IPS-20b (cell line): ENCODE measurements at regions not wholly inside any gene's neighbourhood (a gene's known extent, or its start where the extent isn't known, plus 50 kb on each side); places are given as distances from the start of the nearest gene placed in this dataset.

Experiments used
- H3K27ac ChIP-seq: one replicate; pipeline ENCODE4 v1.5.1; 2013; ENCODE audit warnings: low read length
- H3K27me3 ChIP-seq: 2 replicates; pipeline ENCODE4 v1.6.1; 2013; ENCODE audit warnings: mild to moderate bottlenecking, low read length, inconsistent platforms; ENCODE audit not compliant: insufficient read depth
- H3K36me3 ChIP-seq: 2 replicates; pipeline ENCODE4 v1.6.1; 2013; ENCODE audit warnings: low read depth, mild to moderate bottlenecking, inconsistent platforms, low read length, moderate library complexity; ENCODE audit not compliant: insufficient read depth
- H3K4me1 ChIP-seq: 2 replicates; pipeline ENCODE4 v1.6.1; 2013; ENCODE audit warnings: mild to moderate bottlenecking, control low read depth, inconsistent platforms, low read length, moderate library complexity; ENCODE audit not compliant: insufficient read depth
- H3K4me3 ChIP-seq: 2 replicates; pipeline ENCODE4 v1.5.1; 2013; ENCODE audit warnings: mild to moderate bottlenecking, low read length, inconsistent platforms
- H3K9ac ChIP-seq: 2 replicates; pipeline ENCODE4 v1.6.1; 2013; ENCODE audit warnings: low read depth, mild to moderate bottlenecking, inconsistent platforms, low read length, moderate library complexity
- H3K9me3 ChIP-seq: 2 replicates; pipeline ENCODE4 v1.6.1; 2013; ENCODE audit warnings: mild to moderate bottlenecking, low read depth, low read length, inconsistent platforms; ENCODE audit not compliant: insufficient read depth

DNA sequence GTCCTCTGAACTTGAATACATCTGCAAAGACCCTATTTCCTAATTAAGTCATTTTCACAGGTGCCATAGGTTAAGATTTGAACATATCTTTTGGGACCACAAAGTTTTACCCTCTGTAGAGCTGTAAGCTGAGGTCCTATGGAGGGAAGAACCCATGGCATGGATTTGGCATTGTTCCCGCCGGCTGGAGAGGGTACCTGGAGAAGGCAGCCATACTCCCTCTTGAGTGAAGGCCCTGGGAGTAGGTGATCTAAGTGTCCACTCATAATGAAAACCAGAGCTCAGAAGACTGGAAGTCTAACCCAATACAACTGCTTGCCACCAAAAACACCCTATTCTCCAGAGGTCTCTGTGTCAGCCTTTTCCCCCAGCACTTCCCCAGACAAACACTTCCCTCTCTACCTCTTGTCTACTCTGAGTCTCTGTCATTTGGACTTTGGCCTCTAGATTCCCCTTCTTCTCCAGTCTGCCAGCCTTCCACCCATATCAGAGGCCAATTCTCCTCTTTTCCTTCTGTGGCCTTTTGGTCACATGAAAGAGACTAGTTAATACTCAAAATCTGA lies 363.9 kb downstream of the MAFB start:
- H3K9me3 ChIP-seq = no peaks in the 10 kb centered on the region
- no peaks in the 10 kb centered on the region for H3K27me3 ChIP-seq
- no peaks in the 10 kb centered on the region; the same call in 1 of the 2 replicates for H3K4me1 ChIP-seq
- H3K9ac ChIP-seq = no peak overlapping the region
- no peak overlapping the region for H3K4me3 ChIP-seq
- no peak overlapping the region for H3K27ac ChIP-seq
- no peaks in the 10 kb centered on the region for H3K36me3 ChIP-seq

DNA sequence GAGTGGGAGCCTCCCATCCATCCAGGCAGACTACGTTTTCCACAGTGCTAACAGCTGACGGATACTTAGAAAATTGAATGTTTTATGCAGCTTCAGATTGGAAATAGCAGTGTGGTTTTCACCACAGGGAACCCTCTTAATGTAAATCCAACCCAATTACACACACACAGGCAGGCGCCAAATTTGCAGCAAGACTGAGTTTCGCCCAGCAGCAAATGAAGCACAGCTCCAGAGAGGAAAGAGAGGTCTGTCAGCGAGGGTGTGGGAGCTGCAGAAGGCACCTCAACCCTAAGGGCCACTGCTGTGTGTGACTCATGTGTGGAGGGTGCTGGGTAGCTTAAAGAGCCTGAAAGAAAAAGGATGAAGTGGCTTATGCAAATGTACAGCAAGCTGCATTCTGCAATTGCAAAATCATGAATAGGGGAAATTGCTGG lies 365.7 kb downstream of the MAFB start:
- Histone ChIP-seq H3K27ac (no peak overlapping the region), H3K9ac (no peak overlapping the region), H3K9me3 (no peaks in the 10 kb centered on the region), H3K4me1 (no peaks in the 10 kb centered on the region; the same call in 1 of the 2 replicates), H3K4me3 (no peak overlapping the region), H3K36me3 (no peaks in the 10 kb centered on the region), H3K27me3 (no peaks in the 10 kb centered on the region)

DNA sequence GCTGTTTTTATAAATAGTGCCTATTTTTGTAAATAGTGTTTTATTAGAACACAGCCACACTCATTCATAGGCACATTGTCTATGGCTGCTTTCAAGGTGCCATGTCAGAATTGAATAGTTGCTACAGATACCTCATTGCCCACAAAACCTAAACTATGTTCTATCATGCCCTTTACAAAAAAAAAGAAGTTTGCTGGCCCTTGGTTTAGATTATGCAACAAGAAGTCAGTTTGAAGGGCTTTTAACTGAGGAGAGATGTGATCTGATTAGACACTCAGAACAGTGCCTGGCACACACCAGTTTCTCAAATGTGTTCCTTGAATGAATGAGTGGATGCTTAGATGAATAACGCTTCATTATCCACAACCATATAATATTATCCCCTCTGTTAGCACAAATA lies 366.1 kb downstream of the MAFB start:
- Histone ChIP-seq H3K4me1 (no peaks in the 10 kb centered on the region; the same call in 1 of the 2 replicates), H3K27ac (no peak overlapping the region), H3K27me3 (no peaks in the 10 kb centered on the region), H3K9ac (no peak overlapping the region), H3K4me3 (no peak overlapping the region), H3K9me3 (no peaks in the 10 kb centered on the region), H3K36me3 (no peaks in the 10 kb centered on the region)

DNA sequence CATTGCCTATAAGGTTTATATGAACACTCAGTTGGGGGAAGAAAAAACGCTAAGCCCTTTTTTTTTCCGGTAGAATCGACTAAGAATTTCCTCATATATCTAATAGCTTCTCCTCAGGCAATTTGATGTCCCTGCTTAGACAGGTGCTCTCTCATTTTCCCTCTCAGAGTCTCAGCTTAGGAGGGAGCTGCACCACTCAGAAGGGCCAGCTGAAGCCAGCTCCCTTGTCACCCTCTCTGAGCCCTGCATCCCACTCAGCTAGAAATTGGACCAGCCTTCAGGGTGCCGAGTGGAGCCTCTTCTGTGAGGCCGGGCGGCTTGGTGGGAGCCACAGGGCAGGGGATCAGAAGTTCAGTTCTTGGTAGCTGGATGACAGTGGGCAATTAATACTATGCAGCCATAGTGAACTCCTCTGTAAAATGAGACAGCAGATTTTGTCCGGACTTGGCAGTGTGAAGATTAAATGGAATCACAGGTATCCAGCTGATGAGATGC lies 368.5 kb downstream of the MAFB start:
- H3K27me3 ChIP-seq = no peaks in the 10 kb centered on the region
- peaks cover 11% of the 10 kb centered on the region for H3K4me1 ChIP-seq
- H3K36me3 ChIP-seq = no peaks in the 10 kb centered on the region
- no peak overlapping the region for H3K27ac ChIP-seq
- H3K9ac ChIP-seq = no peak overlapping the region
- no peaks in the 10 kb centered on the region for H3K9me3 ChIP-seq
- H3K4me3 ChIP-seq = no peak overlapping the region

DNA sequence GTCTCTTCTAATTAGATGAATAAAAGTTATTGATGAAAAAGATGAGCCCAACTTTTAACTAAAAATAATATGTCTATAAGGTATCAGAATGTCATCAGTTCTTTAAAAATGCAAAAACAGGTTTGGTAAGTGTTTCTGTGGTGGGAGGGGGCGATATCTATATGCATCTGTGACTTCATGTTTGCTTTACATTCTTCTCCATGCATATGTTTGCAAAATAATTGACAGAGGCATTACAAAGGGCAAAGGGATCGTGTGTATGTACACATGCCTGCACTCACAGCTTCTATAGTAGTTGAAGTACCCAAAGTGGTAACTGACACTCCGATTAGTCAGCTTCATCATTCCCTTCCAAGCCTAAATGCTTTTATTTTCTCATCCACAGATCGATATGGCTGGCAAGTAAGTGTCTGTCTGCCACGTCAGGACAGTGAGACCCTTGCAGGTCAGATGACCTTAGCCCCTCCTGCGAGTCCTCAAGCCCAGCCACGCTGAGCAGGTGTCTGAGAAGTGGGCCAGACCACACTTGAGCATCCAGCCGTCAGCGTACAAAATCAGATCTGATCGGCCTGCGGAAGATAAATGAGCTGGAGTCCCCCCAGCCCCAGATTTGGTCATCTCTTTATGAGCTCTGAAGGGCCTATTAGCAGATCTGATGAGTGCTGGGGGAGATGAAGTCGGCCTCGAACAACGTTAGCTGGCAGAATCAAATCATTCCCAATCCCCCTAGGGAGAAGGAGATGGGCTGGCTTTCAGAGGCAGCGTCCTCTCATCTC lies 369.1 kb downstream of the MAFB start:
- H3K27ac ChIP-seq = no peak overlapping the region
- H3K4me1 ChIP-seq = peaks cover 11% of the 10 kb centered on the region
- no peaks in the 10 kb centered on the region for H3K36me3 ChIP-seq
- H3K9me3 ChIP-seq = no peaks in the 10 kb centered on the region
- H3K4me3 ChIP-seq = no peak overlapping the region
- no peak overlapping the region for H3K9ac ChIP-seq
- no peaks in the 10 kb centered on the region for H3K27me3 ChIP-seq

DNA sequence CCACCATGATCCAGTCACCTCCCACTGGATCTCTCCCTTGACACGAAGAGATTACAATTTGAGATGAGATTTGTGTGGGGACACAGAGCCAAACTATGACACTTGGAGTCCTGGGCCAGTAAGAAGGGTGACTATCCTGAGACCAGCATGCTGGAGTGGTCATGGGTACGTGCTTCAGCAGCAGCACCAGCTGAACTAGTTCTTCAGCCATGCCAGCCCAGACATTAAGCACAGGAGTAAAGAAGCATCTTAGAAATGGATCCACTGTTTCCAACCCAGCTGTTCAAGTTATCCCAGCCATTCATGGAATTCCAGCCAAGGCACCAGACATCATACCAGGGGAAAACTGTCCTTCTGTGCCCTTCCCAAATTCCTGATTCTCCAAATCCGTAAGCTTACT lies 370.0 kb downstream of the MAFB start:
- H3K9me3 ChIP-seq = no peaks in the 10 kb centered on the region
- peaks cover 11% of the 10 kb centered on the region for H3K4me1 ChIP-seq
- no peak overlapping the region for H3K9ac ChIP-seq
- H3K36me3 ChIP-seq = no peaks in the 10 kb centered on the region
- no peak overlapping the region for H3K27ac ChIP-seq
- H3K27me3 ChIP-seq = no peaks in the 10 kb centered on the region
- no peak overlapping the region for H3K4me3 ChIP-seq

DNA sequence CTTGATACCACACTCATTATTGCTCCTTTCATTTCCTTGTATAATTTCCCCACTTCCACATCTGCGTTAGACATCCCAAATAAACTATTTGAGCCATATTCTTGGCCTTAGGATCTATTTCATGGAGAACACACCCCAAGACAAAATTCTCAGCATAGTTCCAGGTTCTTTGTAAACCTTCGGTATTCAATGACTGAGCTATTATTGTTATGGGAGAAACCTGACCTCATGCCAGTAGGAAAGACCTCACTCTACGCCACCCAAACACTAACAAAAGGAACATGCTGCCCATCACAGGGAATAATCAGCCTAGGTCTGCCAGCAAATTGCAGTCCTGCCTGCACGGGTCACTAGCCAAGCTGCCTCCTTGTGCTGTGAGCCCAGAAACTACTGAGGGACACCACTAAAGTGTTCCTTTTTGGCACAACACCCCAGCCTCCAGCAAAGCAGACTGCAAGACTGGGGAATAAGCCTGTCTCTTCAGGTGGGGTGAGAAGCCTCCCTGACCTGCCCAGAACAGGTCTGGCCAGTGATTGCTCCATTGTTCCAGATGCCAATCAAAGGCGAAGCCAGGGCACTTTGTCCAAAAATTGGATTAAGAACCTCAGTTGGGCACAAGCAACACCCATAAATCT lies 371.8 kb downstream of the MAFB start:
- Histone ChIP-seq H3K36me3 (no peaks in the 10 kb centered on the region), H3K27ac (no peak overlapping the region), H3K4me1 (peaks cover 11% of the 10 kb centered on the region), H3K4me3 (no peak overlapping the region), H3K9ac (no peak overlapping the region), H3K9me3 (no peaks in the 10 kb centered on the region), H3K27me3 (no peaks in the 10 kb centered on the region)

DNA sequence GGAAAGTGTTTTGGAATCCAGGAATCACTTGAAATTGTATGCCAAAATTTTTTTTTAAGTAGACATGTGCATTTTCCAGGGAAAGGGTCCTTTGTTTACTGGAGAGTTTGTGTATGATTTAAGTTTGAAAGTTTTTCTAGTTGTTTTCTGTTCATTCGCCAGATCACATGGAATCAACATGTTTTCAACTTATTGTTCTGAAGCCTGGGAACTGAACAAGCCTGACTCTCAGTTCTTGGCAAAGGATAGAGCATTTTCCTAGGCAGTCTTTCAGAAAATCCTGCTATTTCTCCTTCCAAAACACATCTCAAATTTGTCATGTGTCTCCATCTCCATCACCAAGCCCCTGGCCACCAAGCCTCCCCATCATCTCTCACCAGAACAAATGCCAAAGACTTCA lies 374.8 kb downstream of the MAFB start:
- Histone ChIP-seq H3K9ac (no peak overlapping the region), H3K9me3 (no peaks in the 10 kb centered on the region), H3K27ac (no peak overlapping the region), H3K27me3 (no peaks in the 10 kb centered on the region), H3K4me1 (peaks cover 11% of the 10 kb centered on the region), H3K36me3 (no peaks in the 10 kb centered on the region), H3K4me3 (no peak overlapping the region)

DNA sequence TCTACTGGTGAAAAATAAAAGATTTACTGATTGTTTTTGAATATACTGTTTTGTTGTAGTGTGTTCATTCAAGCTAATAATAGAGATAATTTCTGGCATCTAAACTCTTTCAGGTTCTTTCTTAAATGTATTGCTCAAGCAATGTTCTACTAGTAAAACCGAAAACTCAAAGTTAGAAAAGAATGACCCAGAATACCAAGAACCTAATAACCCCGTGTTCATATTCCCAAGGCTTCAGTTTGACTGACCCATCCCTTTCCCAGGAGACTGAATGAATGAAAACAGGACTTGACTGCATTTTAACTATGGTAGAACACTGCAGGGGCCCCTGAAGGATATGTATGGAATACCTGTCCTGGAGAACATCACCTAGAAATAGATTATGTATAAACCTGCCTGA lies 375.3 kb downstream of the MAFB start:
- Histone ChIP-seq H3K36me3 (no peaks in the 10 kb centered on the region), H3K27ac (no peak overlapping the region), H3K9me3 (no peaks in the 10 kb centered on the region), H3K4me1 (peaks cover 11% of the 10 kb centered on the region), H3K27me3 (no peaks in the 10 kb centered on the region), H3K4me3 (no peak overlapping the region), H3K9ac (no peak overlapping the region)

DNA sequence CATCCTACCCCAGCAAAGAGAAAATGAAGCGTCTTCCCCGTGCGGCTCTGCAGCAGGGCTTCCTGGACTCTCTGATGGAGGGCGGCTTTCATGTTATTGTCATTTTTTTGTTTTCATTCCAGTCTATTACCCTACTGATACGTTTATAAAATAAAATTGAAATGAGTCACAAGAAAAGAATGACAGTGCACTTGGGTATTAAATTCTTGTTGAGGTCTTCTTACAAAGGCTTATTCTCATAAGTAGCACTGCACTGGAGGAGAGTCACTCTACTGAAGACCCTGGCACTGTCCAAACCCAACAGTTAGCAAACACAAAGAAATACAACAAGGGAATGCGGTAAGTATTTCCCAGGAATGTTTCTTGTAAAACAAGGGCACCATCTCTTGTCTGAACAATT lies 379.3 kb downstream of the MAFB start:
- Histone ChIP-seq H3K27ac (no peak overlapping the region), H3K4me3 (no peak overlapping the region)

DNA sequence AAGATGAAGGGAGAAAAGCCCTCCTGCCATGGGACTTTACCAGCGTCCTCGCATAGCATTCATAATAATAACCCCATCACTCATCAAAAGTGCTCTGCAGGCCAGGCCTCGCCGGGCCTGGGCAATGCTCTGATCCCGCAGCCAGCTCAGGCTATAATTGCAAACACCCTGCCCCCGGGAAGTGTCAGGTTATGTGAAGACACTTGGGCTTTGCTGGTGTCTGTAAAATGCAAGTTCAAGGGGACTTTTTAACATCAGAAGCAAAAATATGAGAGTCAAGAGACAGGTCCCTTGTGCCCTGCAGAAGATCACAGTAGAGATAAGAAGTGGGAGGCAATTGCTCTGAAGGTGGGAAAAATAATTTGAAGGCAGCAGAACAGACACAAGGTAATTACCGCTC lies 381.0 kb downstream of the MAFB start:
- H3K27ac ChIP-seq = no peak overlapping the region
- no peaks in the 10 kb centered on the region for H3K36me3 ChIP-seq
- H3K9ac ChIP-seq = no peak overlapping the region

More for the DNA sequence above, 379.3 kb downstream of the MAFB start:
- no peaks in the 10 kb centered on the region for H3K9me3 ChIP-seq
- H3K36me3 ChIP-seq = no peaks in the 10 kb centered on the region
- H3K27me3 ChIP-seq = no peaks in the 10 kb centered on the region
- no peak overlapping the region for H3K9ac ChIP-seq
- peaks cover 2% of the 10 kb centered on the region; the same call in 1 of the 2 replicates for H3K4me1 ChIP-seq

DNA sequence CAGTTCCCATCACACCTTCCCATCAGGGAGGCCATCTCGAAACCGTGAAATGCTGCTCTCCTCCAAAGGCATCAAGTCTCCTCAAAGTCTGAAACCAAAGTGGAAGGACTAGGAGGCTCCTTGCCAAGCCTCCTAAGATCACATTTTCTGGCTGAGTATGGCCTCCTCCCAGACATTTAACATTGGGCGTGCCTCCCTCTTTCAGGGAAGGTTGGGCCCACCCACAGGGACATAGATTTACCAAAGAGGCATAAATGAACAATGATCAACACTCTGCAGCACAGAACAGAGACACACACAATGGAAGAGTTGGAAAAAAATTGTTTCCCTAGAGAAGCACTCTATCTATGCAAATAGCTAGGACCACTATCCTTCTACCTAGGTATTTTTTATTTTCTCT lies 381.8 kb downstream of the MAFB start:
- no peaks in the 10 kb centered on the region for H3K27me3 ChIP-seq
- peaks cover 5% of the 10 kb centered on the region; the same call in 1 of the 2 replicates for H3K4me1 ChIP-seq
- no peaks in the 10 kb centered on the region for H3K36me3 ChIP-seq
- no peak overlapping the region for H3K4me3 ChIP-seq
- no peak overlapping the region for H3K27ac ChIP-seq
- no peak overlapping the region for H3K9ac ChIP-seq
- no peaks in the 10 kb centered on the region for H3K9me3 ChIP-seq

More for the DNA sequence above, 381.0 kb downstream of the MAFB start:
- Histone ChIP-seq H3K27me3 (no peaks in the 10 kb centered on the region), H3K9me3 (no peaks in the 10 kb centered on the region), H3K4me3 (no peak overlapping the region), H3K4me1 (peaks cover 5% of the 10 kb centered on the region; the same call in 1 of the 2 replicates)
